ENCODE measurements at regions not wholly inside any gene's neighbourhood (a gene's known extent, or its start where the extent isn't known, plus 50 kb on each side); places are given as distances from the start of the nearest gene placed in this dataset.
"Not testable (repeated sequence)": the region's sequence is repeated elsewhere in the genome, so short reads cannot be mapped to it uniquely, and the experiment has no call there.

GRCh38 chr1:217088011-217088410, 364.8 kb upstream of the ESRRG start:
- no peak for DNase-seq

- DNase-seq, result no peak
Measured at GRCh38 chr1:217079584-217079983, 356.4 kb upstream of the ESRRG start.

GRCh38 chr1:217078959-217079358, 355.7 kb upstream of the ESRRG start:
- no peak for DNase-seq

- no peak for DNase-seq
Measured at GRCh38 chr1:217078078-217078690, 355.0 kb upstream of the ESRRG start.

GRCh38 chr1:217077426-217077825, 354.2 kb upstream of the ESRRG start:
- no peak for DNase-seq

- DNase-seq, result peak; percentile 12
Measured at GRCh38 chr1:217076902-217077301, 353.7 kb upstream of the ESRRG start.

- DNase-seq, result no peak
Measured at GRCh38 chr1:217072926-217073325, 349.7 kb upstream of the ESRRG start.

- DNase-seq, result no peak
Measured at GRCh38 chr1:217067642-217068041, 344.4 kb upstream of the ESRRG start.

- no peak for DNase-seq
Measured at GRCh38 chr1:217066794-217067193, 343.6 kb upstream of the ESRRG start.

GRCh38 chr1:217063172-217063908, 340.1 kb upstream of the ESRRG start:
- no peak for DNase-seq

- no peak for DNase-seq
Measured at GRCh38 chr1:217062586-217062985, 339.4 kb upstream of the ESRRG start.

GRCh38 chr1:217059401-217059800, 336.2 kb upstream of the ESRRG start:
- no peak for DNase-seq

GRCh38 chr1:217053676-217054075, 330.4 kb upstream of the ESRRG start:
- no peak for DNase-seq

GRCh38 chr1:217052626-217053025, 329.4 kb upstream of the ESRRG start:
- DNase-seq, result no peak

GRCh38 chr1:217052196-217052595, 329.0 kb upstream of the ESRRG start:
- no peak for DNase-seq

- DNase-seq, result peak; percentile 7
Measured at GRCh38 chr1:217049721-217050120, 326.5 kb upstream of the ESRRG start.

- DNase-seq, result no peak
Measured at GRCh38 chr1:217049081-217049480, 325.9 kb upstream of the ESRRG start.

GRCh38 chr1:217048104-217048707, 325.0 kb upstream of the ESRRG start:
- no peak for DNase-seq

GRCh38 chr1:217040711-217041455, 317.7 kb upstream of the ESRRG start:
- DNase-seq, result peak; percentile 60

GRCh38 chr1:217039926-217040325, 316.7 kb upstream of the ESRRG start:
- no peak for DNase-seq

GRCh38 chr1:217039139-217039538, 315.9 kb upstream of the ESRRG start:
- DNase-seq, result not testable (repeated sequence)

- DNase-seq, result no peak
Measured at GRCh38 chr1:217036757-217037156, 313.5 kb upstream of the ESRRG start.

GRCh38 chr1:217032715-217033367, 309.6 kb upstream of the ESRRG start:
- DNase-seq, result no peak
